Endothelial cell of umbilical vein (primary cell): ENCODE measurements at regions not wholly inside any gene's neighbourhood (a gene's known extent, or its start where the extent isn't known, plus 50 kb on each side); places are given as distances from the start of the nearest gene placed in this dataset.

ENCODE experiments used
- BruUV-seq: library from RNA; stranded (reverse); fragments of 400-500 nt; replicated peaks from 2 replicates; lab custom pipeline; 2021; lab: Mats Ljungman, UMichigan
- CTCF ChIA-PET: fragments of 300-600, 350-600 bp; sonication (Branson Sonifier 250); formaldehyde crosslinking; loops from one replicate; lab custom pipeline; 2021; ENCODE audit warnings: antibody characterized with exemption, inconsistent platforms; lab: Charles Lee
- POLR2A ChIA-PET: fragments of 300-600, 350-600 bp; sonication (Branson Sonifier 250); formaldehyde crosslinking; loops from one replicate; lab custom pipeline; 2021; ENCODE audit warnings: antibody characterized with exemption, inconsistent platforms; lab: Charles Lee
- DNase-seq: peaks from one replicate; pipeline ENCODE4 v3.0.0-alpha.2; 2011; ENCODE audit warnings: low read depth, low spot score
- FAIRE-seq: peaks from 2 replicates; lab custom pipeline; 2011; peaks lifted over from hg19 to GRCh38; lab: Jason Lieb, UNC
- H2AFZ ChIP-seq: 2 replicates; pipeline ENCODE4 v1.6.0; 2012; ENCODE audit warnings: low read depth, low read length, control low read depth, inconsistent platforms
- H3K27ac ChIP-seq: 2 replicates; pipeline ENCODE4 v1.5.1; 2011; ENCODE audit warnings: low read depth, mild to moderate bottlenecking, control low read depth, low read length, moderate library complexity; ENCODE audit not compliant: insufficient read depth
- H3K27me3 ChIP-seq, 2 experiments: 2 replicates each; pipeline versions ENCODE4 v1.6.0 to v1.6.1; 2011; ENCODE audit warnings: low read length in 2 of 2, mixed read lengths in 1 of 2; ENCODE audit not compliant: control insufficient read depth in 2 of 2, insufficient read depth in 2 of 2
- H3K36me3 ChIP-seq, 2 experiments: 2 replicates in 1 of 2; 3 replicates in 1 of 2; pipeline ENCODE4 v1.5.1; 2011; ENCODE audit warnings: low read length in 2 of 2, mild to moderate bottlenecking in 1 of 2, moderate library complexity in 1 of 2; ENCODE audit not compliant: control insufficient read depth in 2 of 2, insufficient read depth in 2 of 2; ENCODE audit errors: extremely low read depth in 1 of 2
- H3K4me1 ChIP-seq: 3 replicates; pipeline ENCODE4 v1.5.1; 2011; ENCODE audit warnings: mild to moderate bottlenecking, low read length; ENCODE audit not compliant: control insufficient read depth, insufficient read depth; ENCODE audit errors: extremely low read depth
- H3K4me2 ChIP-seq: 2 replicates; pipeline ENCODE4 v1.6.1; 2011; ENCODE audit warnings: low read length, control low read depth, mixed read lengths; ENCODE audit not compliant: insufficient read depth
- H3K4me3 ChIP-seq, 3 experiments: fragments of 200-600 bp in 1 of 3; sonication (generic), shearing (Covaris generic) in 1 of 3; replicated peaks in 1 of 3; 2 replicates each; pipeline ENCODE4 v1.5.1; 2011 to 2016; ENCODE audit warnings: control low read depth in 3 of 3, low read length in 3 of 3, mild to moderate bottlenecking in 2 of 3, inconsistent platforms in 1 of 3, low read depth in 1 of 3, moderate library complexity in 1 of 3; ENCODE audit not compliant: insufficient read depth in 1 of 3
- H3K79me2 ChIP-seq: 2 replicates; pipeline ENCODE4 v1.6.0; 2012; ENCODE audit warnings: low read length, inconsistent platforms; ENCODE audit not compliant: control insufficient read depth, insufficient read depth
- H3K9ac ChIP-seq: replicated peaks from 2 replicates; pipeline ENCODE3; 2011; ENCODE audit warnings: low read length, control low read depth; ENCODE audit not compliant: insufficient read depth; ENCODE audit errors: extremely low read depth
- H3K9me1 ChIP-seq: replicated peaks from 3 replicates; pipeline ENCODE4 v1.6.0; 2011; ENCODE audit warnings: mild to moderate bottlenecking, low read length; ENCODE audit not compliant: control insufficient read depth, insufficient read depth; ENCODE audit errors: extremely low read depth
- H3K9me3 ChIP-seq: replicated peaks from 2 replicates; pipeline ENCODE4 v1.5.1; 2012; ENCODE audit warnings: low read length, inconsistent platforms; ENCODE audit not compliant: control insufficient read depth, insufficient read depth
- H4K20me1 ChIP-seq: replicated peaks from 2 replicates; pipeline ENCODE3; 2011; ENCODE audit warnings: mild to moderate bottlenecking, low read length; ENCODE audit not compliant: control insufficient read depth, insufficient read depth; ENCODE audit errors: extremely low read depth
- EZH2 ChIP-seq: IDR thresholded peaks from 2 replicates; pipeline ENCODE4 v1.6.1; 2012; ENCODE audit warnings: borderline replicate concordance, low read depth, mild to moderate bottlenecking, moderate library complexity, low read length, inconsistent platforms; ENCODE audit not compliant: severe bottlenecking
- FOS ChIP-seq: IDR thresholded peaks from 2 replicates; pipeline ENCODE4 v1.6.1; 2011; ENCODE audit warnings: mild to moderate bottlenecking, low read length, moderate library complexity, borderline replicate concordance; ENCODE audit not compliant: insufficient read depth
- GATA2 ChIP-seq: IDR thresholded peaks from 2 replicates; pipeline ENCODE4 v1.7.0; 2011; ENCODE audit warnings: low read depth, mild to moderate bottlenecking, moderate library complexity, mixed read lengths, low read length; ENCODE audit not compliant: insufficient read length, insufficient read depth
- JUN ChIP-seq: IDR thresholded peaks from 2 replicates; pipeline ENCODE4 v1.6.1; 2011; ENCODE audit warnings: borderline replicate concordance, low read depth; ENCODE audit not compliant: insufficient read length, insufficient read depth
- MYC ChIP-seq: IDR thresholded peaks from one replicate; pipeline ENCODE4 v1.6.1; 2011; ENCODE audit warnings: mild to moderate bottlenecking, low read depth, low read length
- POLR2A ChIP-seq: IDR thresholded peaks from 2 replicates; pipeline ENCODE4 v1.6.1; 2012; ENCODE audit warnings: low read depth, mild to moderate bottlenecking, control low read depth, low read length
- POLR2AphosphoS5 ChIP-seq: IDR thresholded peaks from 2 replicates; pipeline ENCODE4 v1.6.1; 2012; ENCODE audit warnings: low read depth, mild to moderate bottlenecking, control low read depth, low read length, moderate library complexity; ENCODE audit not compliant: insufficient read depth
- dilution Hi-C: fragments of 300-500 bp; cut with MboI; formaldehyde crosslinking; loops from one replicate; pipeline ENCODE4 v1.15.0; 2019; ENCODE audit warnings: low sequenced_read_pairs; ENCODE audit not compliant: extremely low pct_ligation_motif_present
- intact Hi-C: fragments of 100-400 bp; cut with micrococcal nuclease; formaldehyde crosslinking; loops from one replicate; pipeline ENCODE4 v1.10.0; 2022
- TF ChIP-seq, protein P1 (sequence below), 2 donors: IDR thresholded peaks; 1 replicate in 1 of 2; 2 replicates in 1 of 2; pipeline ENCODE4 v1.5.1; 2011; ENCODE audit warnings: low read length in 2 of 2, mild to moderate bottlenecking in 2 of 2, moderate library complexity in 2 of 2, control low read depth in 1 of 2, inconsistent platforms in 1 of 2, low read depth in 1 of 2; ENCODE audit not compliant: insufficient read depth in 1 of 2; ENCODE audit errors: extremely low read depth in 1 of 2
- TF ChIP-seq, protein P2 (sequence below): IDR thresholded peaks from 2 replicates; pipeline ENCODE4 v1.6.1; 2011; ENCODE audit not compliant: insufficient read depth, insufficient read length

DNA sequence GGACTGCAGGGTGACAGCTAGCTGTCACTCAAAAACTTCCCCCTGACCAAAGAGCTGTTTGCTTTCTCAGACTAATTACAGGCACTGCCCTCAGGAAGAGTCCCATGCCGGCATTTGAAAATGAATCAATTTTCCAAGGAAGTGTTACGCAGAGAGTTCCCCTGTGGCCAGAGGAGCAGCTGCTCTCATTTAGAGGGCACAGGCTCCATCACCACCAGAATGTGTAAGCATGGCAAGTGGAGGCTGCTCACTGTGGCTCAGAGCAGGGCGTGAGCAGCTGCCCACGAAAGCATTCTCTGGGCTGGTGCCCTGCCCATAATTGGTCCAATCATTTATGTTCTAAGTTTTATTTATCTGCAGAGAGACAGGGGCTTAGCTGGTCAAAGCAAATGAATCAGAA lies 202.2 kb downstream of the RAMP3 start:
- Histone ChIP-seq H3K4me1 (no peaks in the 10 kb centered on the region), H2AFZ (no peak overlapping the region), H3K36me3 (no peaks in the 10 kb centered on the region), H3K4me2 (no peak overlapping the region), H3K4me3 (no peak overlapping the region), H3K79me2 (no peaks in the 10 kb centered on the region), H4K20me1 (no peaks in the 10 kb centered on the region), H3K9me1 (no peaks in the 10 kb centered on the region), H3K27me3 (no peaks in the 10 kb centered on the region), H3K9me3 (no peaks in the 10 kb centered on the region), H3K9ac (no peak overlapping the region), H3K27ac (no peak overlapping the region)
- dilution Hi-C loops, result no loop called here
- TF ChIP-seq FOS (no peak), POLR2A (no peak), GATA2 (no peak)
- TF ChIP-seq, protein P1, sequence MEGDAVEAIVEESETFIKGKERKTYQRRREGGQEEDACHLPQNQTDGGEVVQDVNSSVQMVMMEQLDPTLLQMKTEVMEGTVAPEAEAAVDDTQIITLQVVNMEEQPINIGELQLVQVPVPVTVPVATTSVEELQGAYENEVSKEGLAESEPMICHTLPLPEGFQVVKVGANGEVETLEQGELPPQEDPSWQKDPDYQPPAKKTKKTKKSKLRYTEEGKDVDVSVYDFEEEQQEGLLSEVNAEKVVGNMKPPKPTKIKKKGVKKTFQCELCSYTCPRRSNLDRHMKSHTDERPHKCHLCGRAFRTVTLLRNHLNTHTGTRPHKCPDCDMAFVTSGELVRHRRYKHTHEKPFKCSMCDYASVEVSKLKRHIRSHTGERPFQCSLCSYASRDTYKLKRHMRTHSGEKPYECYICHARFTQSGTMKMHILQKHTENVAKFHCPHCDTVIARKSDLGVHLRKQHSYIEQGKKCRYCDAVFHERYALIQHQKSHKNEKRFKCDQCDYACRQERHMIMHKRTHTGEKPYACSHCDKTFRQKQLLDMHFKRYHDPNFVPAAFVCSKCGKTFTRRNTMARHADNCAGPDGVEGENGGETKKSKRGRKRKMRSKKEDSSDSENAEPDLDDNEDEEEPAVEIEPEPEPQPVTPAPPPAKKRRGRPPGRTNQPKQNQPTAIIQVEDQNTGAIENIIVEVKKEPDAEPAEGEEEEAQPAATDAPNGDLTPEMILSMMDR (IDR thresholded peaks at IDR 0.05; ENCODE audit: extremely low read depth in 1 of 2, insufficient read depth in 1 of 2, low read depth in 1 of 2, low read length in 2 of 2), result no peak
- TF ChIP-seq, protein P2, sequence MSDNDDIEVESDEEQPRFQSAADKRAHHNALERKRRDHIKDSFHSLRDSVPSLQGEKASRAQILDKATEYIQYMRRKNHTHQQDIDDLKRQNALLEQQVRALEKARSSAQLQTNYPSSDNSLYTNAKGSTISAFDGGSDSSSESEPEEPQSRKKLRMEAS, result no peak
- DNase-seq, result no peak
- ChIA-PET POLR2A (no interaction called here), CTCF (no interaction called here)
- no TSS peak for BruUV-seq
- no peak for FAIRE-seq
- intact Hi-C loops, result no loop called here

DNA sequence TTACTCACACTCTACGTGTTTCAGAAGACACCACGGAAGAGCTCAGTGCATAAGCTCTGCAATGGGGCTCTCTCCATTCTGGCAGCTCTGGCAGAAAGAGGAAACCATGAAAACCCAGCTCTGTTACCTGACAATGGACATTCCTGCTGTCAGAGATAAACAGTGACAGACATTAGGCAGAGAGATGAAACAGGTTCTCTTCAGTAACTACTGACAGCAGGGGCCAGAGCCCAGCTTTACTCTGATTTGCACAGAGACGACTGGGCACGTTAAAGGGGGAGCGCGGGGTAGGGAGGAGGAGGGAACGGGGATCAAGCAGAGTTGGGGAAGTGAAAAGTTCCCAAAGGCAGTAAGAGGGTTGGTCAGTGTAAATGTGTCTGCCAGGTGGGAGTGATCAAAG lies 206.1 kb downstream of the RAMP3 start:
- no peak for TF ChIP-seq JUN
- TF ChIP-seq, protein P2, result no peak
- no peak for TF ChIP-seq EZH2
- TF ChIP-seq GATA2, result no peak
- TF ChIP-seq FOS, result no peak
- TF ChIP-seq, protein P1 (IDR thresholded peaks at IDR 0.05; ENCODE audit: extremely low read depth in 1 of 2, insufficient read depth in 1 of 2, low read depth in 1 of 2, low read length in 2 of 2), result no peak
- no peak for TF ChIP-seq MYC
- no peak for TF ChIP-seq POLR2A
- TF ChIP-seq POLR2AphosphoS5, result no peak
- no TSS peak for BruUV-seq
- no peaks in the 10 kb centered on the region for H3K27me3 ChIP-seq
- ChIA-PET POLR2A (no interaction called here), CTCF (no interaction called here)
- H3K9me1 ChIP-seq, result no peaks in the 10 kb centered on the region
- no peak for FAIRE-seq
- no peak overlapping the region for H2AFZ ChIP-seq
- H3K9me3 ChIP-seq, result no peaks in the 10 kb centered on the region
- no peaks in the 10 kb centered on the region for H3K4me1 ChIP-seq
- H3K4me3 ChIP-seq, result no peak overlapping the region
- H3K4me2 ChIP-seq, result no peak overlapping the region
- H3K9ac ChIP-seq, result no peak overlapping the region
- H4K20me1 ChIP-seq, result no peaks in the 10 kb centered on the region
- H3K27ac ChIP-seq, result no peak overlapping the region
- DNase-seq, result no peak
- no peaks in the 10 kb centered on the region for H3K36me3 ChIP-seq
- no peaks in the 10 kb centered on the region for H3K79me2 ChIP-seq
- intact Hi-C loops, result no loop called here
- dilution Hi-C loops, result no loop called here
